NCI-H2227 treated with DMSO at 0.1 percent for 48 hours (cell line): ENCODE measurements at regions not wholly inside any gene's neighbourhood (a gene's known extent, or its start where the extent isn't known, plus 50 kb on each side); places are given as distances from the start of the nearest gene placed in this dataset.
"Not testable (repeated sequence)": the region's sequence is repeated elsewhere in the genome, so short reads cannot be mapped to it uniquely, and the experiment has no call there.

Experiments used
- DNase-seq: peaks from one replicate; lab custom pipeline; 2025; lab: John Stamatoyannopoulos, UW

- no peak for DNase-seq
Measured at GRCh38 chr7:65744406-65744805, 128.5 kb upstream of the VKORC1L1 start.

DNA sequence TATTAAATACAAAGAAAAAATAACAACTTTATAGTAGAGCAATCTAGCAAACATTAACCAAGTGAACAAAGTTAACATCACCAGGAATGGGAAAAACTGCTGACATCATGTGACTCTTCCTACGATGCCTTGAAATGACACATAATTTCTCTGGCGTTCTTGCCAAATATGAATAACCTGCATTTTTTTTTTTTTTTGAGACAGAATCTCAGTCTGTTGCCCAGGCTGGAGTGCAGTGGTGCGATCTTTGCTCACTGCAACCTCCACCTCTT is 126.5 kb upstream of the VKORC1L1 start:
- no peak for DNase-seq

DNA sequence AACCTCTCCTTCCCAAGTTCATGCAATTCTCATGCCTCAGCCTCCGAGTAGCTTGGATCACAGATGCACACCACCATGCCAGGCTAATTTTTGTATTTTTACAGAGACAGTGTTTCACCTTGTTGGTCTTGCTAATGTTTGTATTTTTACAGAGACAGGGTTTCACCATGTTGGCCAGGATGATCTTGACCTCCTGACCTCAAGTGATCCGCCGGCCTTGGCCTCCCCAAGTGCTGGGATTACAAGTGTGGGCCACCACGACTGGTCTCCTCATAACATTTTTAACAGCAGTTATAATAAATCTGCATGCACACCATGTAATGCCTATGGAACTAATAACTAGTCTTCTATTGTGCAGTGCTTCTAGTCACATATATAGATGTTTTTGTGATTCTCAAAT is 123.8 kb upstream of the VKORC1L1 start:
- DNase-seq: no peak

GRCh38 chr7:65749518-65749917 is 123.4 kb upstream of the VKORC1L1 start:
- no peak for DNase-seq

- DNase-seq: peak; percentile 91
Measured at GRCh38 chr7:65750511-65751344, 122.1 kb upstream of the VKORC1L1 start.

DNA sequence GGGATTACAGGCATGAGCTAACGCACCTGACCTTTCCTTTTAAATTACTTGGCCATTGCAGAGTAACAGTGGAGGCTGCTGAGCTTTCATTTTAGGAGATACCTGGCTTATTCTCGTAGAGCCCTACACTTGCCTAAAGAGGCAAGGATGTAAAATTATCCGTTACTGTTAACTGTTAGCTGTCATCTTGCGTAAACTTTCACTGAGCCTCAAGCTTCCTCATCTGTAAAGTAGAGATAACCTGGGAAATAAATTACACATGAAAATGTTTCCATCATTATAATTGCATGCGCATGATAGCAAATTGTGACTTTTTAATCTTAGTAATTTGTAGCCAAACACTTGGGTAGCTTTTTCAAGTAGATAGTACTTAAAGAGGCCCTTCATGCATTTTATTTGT is 118.8 kb upstream of the VKORC1L1 start:
- not testable (repeated sequence) for DNase-seq

DNA sequence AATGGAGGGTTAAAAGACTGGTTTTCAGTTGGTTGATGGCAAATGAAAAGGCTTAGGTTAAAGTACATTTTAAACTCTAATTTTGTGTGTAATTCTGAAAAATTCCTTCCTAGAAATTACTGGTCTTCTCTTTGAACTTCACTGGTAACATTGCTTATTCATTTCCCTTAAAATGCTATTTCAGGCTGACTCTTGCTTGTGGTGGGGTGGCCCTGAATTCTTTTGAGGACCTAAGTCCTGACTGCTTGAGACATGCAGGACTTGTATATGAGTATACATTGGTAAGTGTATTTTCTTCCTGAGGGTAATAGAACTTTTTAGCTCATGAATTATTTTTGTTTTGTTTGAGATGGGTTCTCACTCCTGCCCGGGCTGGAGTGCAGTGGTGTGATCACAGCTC is 113.9 kb upstream of the VKORC1L1 start:
- DNase-seq: not testable (repeated sequence)

GRCh38 chr7:65762712-65763111 is 110.2 kb upstream of the VKORC1L1 start:
- not testable (repeated sequence) for DNase-seq

DNA sequence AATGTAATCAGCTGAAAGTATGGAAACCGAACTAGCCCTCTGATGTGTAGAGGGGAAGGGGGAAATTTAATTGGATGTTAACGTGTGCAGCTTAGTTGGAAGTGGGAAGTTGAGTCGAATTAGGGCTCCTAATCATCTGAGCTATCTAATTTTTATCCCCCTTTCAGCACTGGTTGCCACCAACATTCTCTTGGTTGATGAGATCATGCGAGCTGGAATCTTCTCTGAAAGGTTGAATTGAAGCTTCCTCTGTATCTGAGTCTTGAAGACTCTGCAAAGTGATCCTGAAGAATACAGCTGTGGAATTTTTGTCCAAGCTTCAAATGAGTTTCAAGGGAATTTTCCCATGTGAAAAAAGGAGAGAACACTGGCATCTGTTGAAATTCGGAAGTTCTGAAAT is 109.8 kb upstream of the VKORC1L1 start:
- DNase-seq: not testable (repeated sequence)

- DNase-seq: peak; percentile 89
Measured at GRCh38 chr7:65770473-65771225, 102.2 kb upstream of the VKORC1L1 start.

GRCh38 chr7:65771226-65771569 is 101.7 kb upstream of the VKORC1L1 start:
- peak; percentile 42 for DNase-seq

GRCh38 chr7:65776677-65777076 is 96.2 kb upstream of the VKORC1L1 start:
- not testable (repeated sequence) for DNase-seq

GRCh38 chr7:65789943-65790342 is 82.9 kb upstream of the VKORC1L1 start:
- not testable (repeated sequence) for DNase-seq

- not testable (repeated sequence) for DNase-seq
Measured at GRCh38 chr7:65791788-65792187, 81.1 kb upstream of the VKORC1L1 start.

- DNase-seq: not testable (repeated sequence)
Measured at GRCh38 chr7:65792726-65793125, 80.1 kb upstream of the VKORC1L1 start.

- DNase-seq: not testable (repeated sequence)
Measured at GRCh38 chr7:65794671-65795391, 78.0 kb upstream of the VKORC1L1 start.

GRCh38 chr7:65795392-65795716 is 77.5 kb upstream of the VKORC1L1 start:
- DNase-seq: not testable (repeated sequence)

- DNase-seq: no peak
Measured at GRCh38 chr7:65796205-65796604, 76.7 kb upstream of the VKORC1L1 start.

GRCh38 chr7:65797086-65797485 is 75.8 kb upstream of the VKORC1L1 start:
- DNase-seq: not testable (repeated sequence)

GRCh38 chr7:65797566-65797965 is 75.3 kb upstream of the VKORC1L1 start:
- DNase-seq: not testable (repeated sequence)

GRCh38 chr7:65798111-65799075 is 74.5 kb upstream of the VKORC1L1 start:
- peak; percentile 34 for DNase-seq

DNA sequence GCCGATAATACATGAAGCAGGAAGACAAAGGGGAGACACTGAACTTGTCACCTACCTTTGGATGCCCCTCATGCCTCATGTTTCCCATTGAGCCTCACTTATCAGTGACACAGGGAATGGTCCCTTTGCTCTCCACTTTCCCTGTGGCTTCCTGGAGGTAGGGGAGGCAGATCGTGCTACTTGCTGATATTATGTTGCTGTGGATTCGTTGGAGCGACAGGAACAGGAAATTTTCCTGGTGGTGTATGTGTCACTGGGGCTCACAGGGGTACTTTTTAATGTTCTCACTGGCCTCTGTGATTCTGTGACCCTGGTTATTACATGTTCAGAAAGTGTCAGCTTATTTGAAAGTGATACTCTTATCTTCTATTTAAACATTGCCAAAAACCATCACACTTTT is 72.7 kb upstream of the VKORC1L1 start:
- DNase-seq: not testable (repeated sequence)
